ENCODE measurements at regions not wholly inside any gene's neighbourhood (a gene's known extent, or its start where the extent isn't known, plus 50 kb on each side); places are given as distances from the start of the nearest gene placed in this dataset.

DNA sequence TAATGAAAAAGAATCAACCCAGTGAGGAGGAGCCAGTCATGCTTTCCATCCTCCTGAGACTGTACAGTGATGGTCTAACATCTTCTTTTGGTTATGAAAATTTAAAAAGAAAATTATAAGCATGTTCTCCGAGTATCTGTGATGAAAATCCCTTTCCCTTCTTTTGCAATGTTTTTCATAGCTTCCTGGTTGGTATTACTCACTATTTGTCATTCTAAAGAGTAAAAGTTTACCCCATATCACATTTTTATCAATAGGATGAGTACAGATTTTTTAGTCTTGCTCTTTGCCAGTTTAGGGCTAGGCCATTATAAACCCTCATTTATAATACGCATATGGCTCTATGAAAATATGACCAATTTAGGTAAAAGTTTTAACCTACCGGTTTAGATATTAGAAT, 564.1 kb downstream of the SUCLG1 start:
- TF ChIP-seq CTCF (conservative IDR thresholded peaks at IDR 0.05; ENCODE audit: low read length) (no peak), EZH2phosphoT487 (IDR thresholded peaks at IDR 0.05; ENCODE audit: borderline replicate concordance) (no peak)

Data from Loucy (cell line).